K562 (cell line): ENCODE measurements at regions not wholly inside any gene's neighbourhood (a gene's known extent, or its start where the extent isn't known, plus 50 kb on each side); places are given as distances from the start of the nearest gene placed in this dataset.

Experiments
- ATAC-seq: fragments of 200-7000 bp; cut with Tn5 transposase; 3 replicates; pipeline ENCODE4 v1.9.1; 2020; ENCODE audit warnings: moderate library complexity
- BruUV-seq: library from RNA; stranded (reverse); fragments of 400-500 nt; replicated peaks from 2 replicates; lab custom pipeline; 2021; lab: Mats Ljungman, UMichigan
- CTCF ChIA-PET: fragments of 300-600 bp; formaldehyde crosslinking; extraction: SDS; loops from one replicate; lab custom pipeline; 2021; ENCODE audit warnings: low intra/inter-chr PET ratio; lab: Yijun Ruan, JAX
- POLR2A ChIA-PET: fragments of 300-600, 350-650 bp; sonication (Branson Sonifier 250); formaldehyde crosslinking; extraction: SDS; loops from one replicate; lab custom pipeline; 2021; ENCODE audit warnings: antibody characterized with exemption, inconsistent platforms; lab: Yijun Ruan, JAX
- DNase-seq, 4 experiments: peaks; one replicate each; pipeline versions ENCODE4 v3.0.0 to v3.0.0-alpha.2; 2011 to 2018; ENCODE audit warnings: low spot score in 3 of 4, mixed read lengths in 3 of 4; ENCODE audit errors: extremely low read depth in 1 of 4
- FAIRE-seq: peaks from 2 replicates; lab custom pipeline; 2011; peaks lifted over from hg19 to GRCh38; lab: Jason Lieb, UNC
- H2AFZ ChIP-seq: 2 replicates; pipeline ENCODE4 v1.6.0; 2011; ENCODE audit warnings: low read depth, low read length, control low read depth, inconsistent platforms
- H3K27ac ChIP-seq: fragments of 200-600 bp; 3 replicates; pipeline ENCODE4 v1.8.0; 2011; ENCODE audit warnings: low read depth, mild to moderate bottlenecking, control low read depth, inconsistent platforms, low read length, moderate library complexity, mixed read lengths; ENCODE audit errors: extremely low read depth
- H3K27me3 ChIP-seq, 2 experiments: fragments of 300-600 bp in 1 of 2; 2 replicates in 1 of 2; 3 replicates in 1 of 2; pipeline versions ENCODE4 v1.6.0 to v1.8.0; 2011; ENCODE audit warnings: inconsistent platforms in 2 of 2, low read length in 2 of 2, mild to moderate bottlenecking in 1 of 2, mixed read lengths in 1 of 2, moderate library complexity in 1 of 2; ENCODE audit not compliant: control insufficient read depth in 2 of 2, insufficient read depth in 2 of 2
- H3K36me3 ChIP-seq: fragments of 300-600 bp; 3 replicates; pipeline ENCODE4 v1.8.0; 2011; ENCODE audit warnings: mild to moderate bottlenecking, low read length, inconsistent platforms; ENCODE audit not compliant: control insufficient read depth, insufficient read depth
- H3K4me1 ChIP-seq, 2 experiments: fragments of 200-600 bp in 1 of 2; replicated peaks in 1 of 2; 2 replicates in 1 of 2; 3 replicates in 1 of 2; pipeline versions ENCODE4 v1.5.1 to v1.8.0; 2011; ENCODE audit warnings: inconsistent platforms in 2 of 2, low read length in 2 of 2, mild to moderate bottlenecking in 1 of 2, mixed read lengths in 1 of 2, moderate library complexity in 1 of 2; ENCODE audit not compliant: control insufficient read depth in 2 of 2, insufficient read depth in 2 of 2
- H3K4me2 ChIP-seq: 2 replicates; pipeline ENCODE4 v1.6.1; 2011; ENCODE audit warnings: low read length, control low read depth, inconsistent platforms, mixed read lengths; ENCODE audit not compliant: insufficient read depth
- H3K4me3 ChIP-seq: fragments of 200-600 bp; sonication (generic), shearing (Covaris generic); 2 replicates; pipeline ENCODE4 v1.5.1; 2016; ENCODE audit warnings: control low read depth, inconsistent platforms
- H3K79me2 ChIP-seq: fragments of 200-600 bp; 3 replicates; pipeline ENCODE4 v1.8.0; 2011; ENCODE audit warnings: low read length, inconsistent platforms; ENCODE audit not compliant: control insufficient read depth, insufficient read depth
- H3K9ac ChIP-seq, 2 experiments: 2 replicates each; pipeline versions ENCODE4 v1.6.0 to v1.6.1; 2011; ENCODE audit warnings: low read depth in 2 of 2, low read length in 2 of 2, control low read depth in 1 of 2, inconsistent platforms in 1 of 2, mild to moderate bottlenecking in 1 of 2, mixed read lengths in 1 of 2; ENCODE audit not compliant: insufficient read depth in 1 of 2
- H3K9me1 ChIP-seq: one replicate; pipeline ENCODE4 v1.6.0; 2011; ENCODE audit warnings: inconsistent platforms, mild to moderate bottlenecking, low read length, moderate library complexity; ENCODE audit not compliant: control insufficient read depth, insufficient read depth
- H3K9me3 ChIP-seq: replicated peaks from 2 replicates; pipeline ENCODE4 v1.5.1; 2011; ENCODE audit warnings: low read depth, low read length, inconsistent platforms; ENCODE audit not compliant: control insufficient read depth, insufficient read depth
- H4K20me1 ChIP-seq: replicated peaks from 2 replicates; pipeline ENCODE4 v1.6.1; 2011; ENCODE audit warnings: low read length, inconsistent platforms, mixed read lengths; ENCODE audit not compliant: control insufficient read depth, insufficient read depth
- DMBX1 ChIP-seq: fragments of 250-450 bp; sonication (Bioruptor Pico); IDR thresholded peaks from 2 replicates; pipeline ENCODE4 v1.8.0; 2022; ENCODE audit warnings: inconsistent platforms, mild to moderate bottlenecking, moderate library complexity, borderline replicate concordance
- ETV5 ChIP-seq: sonication (generic); formaldehyde crosslinking; IDR thresholded peaks from 2 replicates; pipeline ENCODE4 v1.4.0; 2020; ENCODE audit warnings: low read depth, mild to moderate bottlenecking, missing genetic modification reagents
- MYNN ChIP-seq, 2 experiments: sonication (generic); formaldehyde crosslinking in 1 of 2; IDR thresholded peaks; 2 replicates each; pipeline versions ENCODE4 v1.5.0 to v1.6.1; 2016 to 2020; ENCODE audit warnings: antibody characterized with exemption in 1 of 2, missing genetic modification reagents in 1 of 2
- NELFE ChIP-seq: IDR thresholded peaks from 2 replicates; pipeline ENCODE4 v1.6.1; 2011; ENCODE audit warnings: mild to moderate bottlenecking; ENCODE audit not compliant: insufficient read depth, insufficient read length
- PTBP1 ChIP-seq: fragments of 200-400 bp; formaldehyde crosslinking; IDR thresholded peaks from 2 replicates; pipeline ENCODE4 v1.6.1; 2017; ENCODE audit warnings: low read depth, low read length
- STAT5B ChIP-seq: fragments of 250-450 bp; sonication (Bioruptor Pico); IDR thresholded peaks from 2 replicates; pipeline ENCODE4 v1.8.0; 2021; ENCODE audit warnings: mild to moderate bottlenecking, inconsistent platforms
- TCF3 ChIP-seq: sonication (generic); formaldehyde crosslinking; IDR thresholded peaks from 2 replicates; pipeline ENCODE4 v1.4.0; 2020; ENCODE audit warnings: mild to moderate bottlenecking, missing genetic modification reagents
- TGIF2 ChIP-seq: sonication (generic); formaldehyde crosslinking; IDR thresholded peaks from 2 replicates; pipeline ENCODE4 v1.8.1; 2022; ENCODE audit warnings: mild to moderate bottlenecking, missing genetic modification reagents, moderate library complexity
- ZBTB8A ChIP-seq: fragments of 450-650 bp; IDR thresholded peaks from 2 replicates; pipeline ENCODE4 v1.6.1; 2018; ENCODE audit warnings: mild to moderate bottlenecking, moderate library complexity; ENCODE audit not compliant: partially characterized antibody
- ZC3H4 ChIP-seq: sonication (generic); formaldehyde crosslinking; IDR thresholded peaks from 2 replicates; pipeline ENCODE4 v1.9.0; 2021; ENCODE audit warnings: missing genetic modification reagents, borderline replicate concordance
- ZNF184 ChIP-seq: sonication (generic); formaldehyde crosslinking; IDR thresholded peaks from 2 replicates; pipeline ENCODE4 v1.5.0; 2020; ENCODE audit warnings: missing genetic modification reagents
- WGBS: fragments of 100-300 bp; shearing (Covaris generic); methylation state at CpG from one replicate; pipeline ENCODE4 v1.1.6; 2016; ENCODE audit warnings: low coverage, mixed read lengths; ENCODE audit not compliant: insufficient coverage; ENCODE audit errors: missing lambda C conversion rate; 5-methylcytosine and 5-hydroxymethylcytosine counted together
- in situ Hi-C: fragments of 300-500 bp; cut with MboI; formaldehyde crosslinking; loops from 4 replicates; pipeline ENCODE4 v1.15.0; 2018; ENCODE audit warnings: inconsistent platforms, mixed read lengths
- intact Hi-C: fragments of 100-400 bp; cut with micrococcal nuclease; formaldehyde crosslinking; loops from 2 replicates; pipeline ENCODE4 v1.14.2; 2022
- TF ChIP-seq, protein P1 (sequence below), 2 experiments: IDR thresholded peaks; 2 replicates each; pipeline ENCODE4 v1.6.1; 2012; ENCODE audit warnings: improper control_type of control experiment in 2 of 2, low read depth in 2 of 2, low read length in 2 of 2, borderline replicate concordance in 1 of 2
- TF ChIP-seq, protein P2 (sequence below): fragments of 250-450 bp; sonication (Bioruptor Pico); IDR thresholded peaks from 2 replicates; pipeline ENCODE4 v1.4.0; 2020; ENCODE audit warnings: mild to moderate bottlenecking
- TF ChIP-seq, protein P3 (sequence below): sonication (generic); formaldehyde crosslinking; IDR thresholded peaks from 2 replicates; pipeline ENCODE4 v1.8.0; 2022; ENCODE audit warnings: missing genetic modification reagents, mild to moderate bottlenecking, borderline replicate concordance

- intact Hi-C loops (no loop called here), in situ Hi-C loops (no loop called here)
- no peaks in the 10 kb centered on the region for H3K27me3 ChIP-seq
- WGBS = 3% methylated on average over 2 of the region's 2 CpGs
- H4K20me1 ChIP-seq = no peaks in the 10 kb centered on the region
- no peak overlapping the region for H2AFZ ChIP-seq
- no peak overlapping the region for H3K9ac ChIP-seq
- TF ChIP-seq PTBP1 = no peak
- TF ChIP-seq, protein P1, sequence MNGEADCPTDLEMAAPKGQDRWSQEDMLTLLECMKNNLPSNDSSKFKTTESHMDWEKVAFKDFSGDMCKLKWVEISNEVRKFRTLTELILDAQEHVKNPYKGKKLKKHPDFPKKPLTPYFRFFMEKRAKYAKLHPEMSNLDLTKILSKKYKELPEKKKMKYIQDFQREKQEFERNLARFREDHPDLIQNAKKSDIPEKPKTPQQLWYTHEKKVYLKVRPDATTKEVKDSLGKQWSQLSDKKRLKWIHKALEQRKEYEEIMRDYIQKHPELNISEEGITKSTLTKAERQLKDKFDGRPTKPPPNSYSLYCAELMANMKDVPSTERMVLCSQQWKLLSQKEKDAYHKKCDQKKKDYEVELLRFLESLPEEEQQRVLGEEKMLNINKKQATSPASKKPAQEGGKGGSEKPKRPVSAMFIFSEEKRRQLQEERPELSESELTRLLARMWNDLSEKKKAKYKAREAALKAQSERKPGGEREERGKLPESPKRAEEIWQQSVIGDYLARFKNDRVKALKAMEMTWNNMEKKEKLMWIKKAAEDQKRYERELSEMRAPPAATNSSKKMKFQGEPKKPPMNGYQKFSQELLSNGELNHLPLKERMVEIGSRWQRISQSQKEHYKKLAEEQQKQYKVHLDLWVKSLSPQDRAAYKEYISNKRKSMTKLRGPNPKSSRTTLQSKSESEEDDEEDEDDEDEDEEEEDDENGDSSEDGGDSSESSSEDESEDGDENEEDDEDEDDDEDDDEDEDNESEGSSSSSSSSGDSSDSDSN (IDR thresholded peaks at IDR 0.05; ENCODE audit: borderline replicate concordance in 1 of 2, low read depth in 2 of 2, low read length in 2 of 2) = no peak
- no peak for TF ChIP-seq TCF3 (CRISPR knock-in tag)
- no peak for TF ChIP-seq ZBTB8A
- no peak for TF ChIP-seq ZC3H4 (CRISPR knock-in tag)
- TF ChIP-seq, protein P2, sequence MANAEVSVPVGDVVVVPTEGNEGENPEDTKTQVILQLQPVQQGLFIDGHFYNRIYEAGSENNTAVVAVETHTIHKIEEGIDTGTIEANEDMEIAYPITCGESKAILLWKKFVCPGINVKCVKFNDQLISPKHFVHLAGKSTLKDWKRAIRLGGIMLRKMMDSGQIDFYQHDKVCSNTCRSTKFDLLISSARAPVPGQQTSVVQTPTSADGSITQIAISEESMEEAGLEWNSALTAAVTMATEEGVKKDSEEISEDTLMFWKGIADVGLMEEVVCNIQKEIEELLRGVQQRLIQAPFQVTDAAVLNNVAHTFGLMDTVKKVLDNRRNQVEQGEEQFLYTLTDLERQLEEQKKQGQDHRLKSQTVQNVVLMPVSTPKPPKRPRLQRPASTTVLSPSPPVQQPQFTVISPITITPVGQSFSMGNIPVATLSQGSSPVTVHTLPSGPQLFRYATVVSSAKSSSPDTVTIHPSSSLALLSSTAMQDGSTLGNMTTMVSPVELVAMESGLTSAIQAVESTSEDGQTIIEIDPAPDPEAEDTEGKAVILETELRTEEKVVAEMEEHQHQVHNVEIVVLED = no peak
- no peak for TF ChIP-seq ETV5 (CRISPR knock-in tag)
- no peak for TF ChIP-seq ZNF184 (CRISPR knock-in tag)
- TF ChIP-seq STAT5B (CRISPR knock-in tag) = no peak
- TF ChIP-seq DMBX1 = no peak
- no peak for TF ChIP-seq TGIF2
- TF ChIP-seq MYNN (IDR thresholded peaks at IDR 0.05) = no peak
- no peak for TF ChIP-seq MYNN (CRISPR knock-in tag; IDR thresholded peaks at IDR 0.05)
- TF ChIP-seq NELFE = no peak
- TF ChIP-seq, protein P3, sequence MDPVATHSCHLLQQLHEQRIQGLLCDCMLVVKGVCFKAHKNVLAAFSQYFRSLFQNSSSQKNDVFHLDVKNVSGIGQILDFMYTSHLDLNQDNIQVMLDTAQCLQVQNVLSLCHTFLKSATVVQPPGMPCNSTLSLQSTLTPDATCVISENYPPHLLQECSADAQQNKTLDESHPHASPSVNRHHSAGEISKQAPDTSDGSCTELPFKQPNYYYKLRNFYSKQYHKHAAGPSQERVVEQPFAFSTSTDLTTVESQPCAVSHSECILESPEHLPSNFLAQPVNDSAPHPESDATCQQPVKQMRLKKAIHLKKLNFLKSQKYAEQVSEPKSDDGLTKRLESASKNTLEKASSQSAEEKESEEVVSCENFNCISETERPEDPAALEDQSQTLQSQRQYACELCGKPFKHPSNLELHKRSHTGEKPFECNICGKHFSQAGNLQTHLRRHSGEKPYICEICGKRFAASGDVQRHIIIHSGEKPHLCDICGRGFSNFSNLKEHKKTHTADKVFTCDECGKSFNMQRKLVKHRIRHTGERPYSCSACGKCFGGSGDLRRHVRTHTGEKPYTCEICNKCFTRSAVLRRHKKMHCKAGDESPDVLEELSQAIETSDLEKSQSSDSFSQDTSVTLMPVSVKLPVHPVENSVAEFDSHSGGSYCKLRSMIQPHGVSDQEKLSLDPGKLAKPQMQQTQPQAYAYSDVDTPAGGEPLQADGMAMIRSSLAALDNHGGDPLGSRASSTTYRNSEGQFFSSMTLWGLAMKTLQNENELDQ = no peak
- H3K79me2 ChIP-seq = no peaks in the 10 kb centered on the region
- ATAC-seq (no peak), FAIRE-seq (no peak), DNase-seq (no peak)
- no peaks in the 10 kb centered on the region for H3K36me3 ChIP-seq
- H3K4me3 ChIP-seq = no peak overlapping the region
- CTCF ChIA-PET = no interaction called here
- no peaks in the 10 kb centered on the region for H3K4me1 ChIP-seq
- no peak overlapping the region for H3K4me2 ChIP-seq
- H3K9me3 ChIP-seq = no peaks in the 10 kb centered on the region
- POLR2A ChIA-PET = interaction anchor here (0.6 kb wide), 1 partner anchor 21 kb away, joined by 3 read pairs; no protein-coding TSS in a partner anchor
- BruUV-seq = no TSS peak
- no peaks in the 10 kb centered on the region for H3K9me1 ChIP-seq
- H3K27ac ChIP-seq = no peak overlapping the region
These were observed 99.7 kb upstream of the CXCL13 start for GRCh38 chr4:77505958-77506319.
